Caki2 (cell line): ENCODE measurements at regions not wholly inside any gene's neighbourhood (a gene's known extent, or its start where the extent isn't known, plus 50 kb on each side); places are given as distances from the start of the nearest gene placed in this dataset.
"Not testable (repeated sequence)": the region's sequence is repeated elsewhere in the genome, so short reads cannot be mapped to it uniquely, and the experiment has no call there.

ENCODE experiments used
- DNase-seq: peaks from one replicate; pipeline ENCODE4 v3.0.0-alpha.2; 2015; ENCODE audit warnings: low read depth
- in situ Hi-C: cut with HindIII; loops from 2 replicates; pipeline ENCODE4 v1.10.0; 2016; ENCODE audit warnings: low sequenced_read_pairs, low pct_unique_long_range_greater_than_20kb, mixed read lengths

GRCh38 chr16:58882292-58882691 is 148.2 kb upstream of the GOT2 start:
- in situ Hi-C loops, result no loop called here
- no peak for DNase-seq

- in situ Hi-C loops, DNase-seq: not testable (repeated sequence)
Observed at GRCh38 chr16:58878641-58879040, 144.5 kb upstream of the GOT2 start.

- DNase-seq, result no peak
- in situ Hi-C loops, result no loop called here
Observed at GRCh38 chr16:58866935-58867334, 132.8 kb upstream of the GOT2 start.

GRCh38 chr16:58863761-58864160 is 129.6 kb upstream of the GOT2 start:
- in situ Hi-C loops, result no loop called here
- DNase-seq, result no peak

GRCh38 chr16:58863042-58863441 is 128.9 kb upstream of the GOT2 start:
- in situ Hi-C loops, result no loop called here

GRCh38 chr16:58862334-58863021 is 128.4 kb upstream of the GOT2 start:
- no peak for DNase-seq
- in situ Hi-C loops, result no loop called here

More at GRCh38 chr16:58863042-58863441, 128.9 kb upstream of the GOT2 start:
- no peak for DNase-seq

GRCh38 chr16:58859958-58860669 is 126.0 kb upstream of the GOT2 start:
- in situ Hi-C loops, result no loop called here
- no peak for DNase-seq

GRCh38 chr16:58858577-58858976 is 124.5 kb upstream of the GOT2 start:
- DNase-seq, in situ Hi-C loops: not testable (repeated sequence)

GRCh38 chr16:58855291-58855863 is 121.3 kb upstream of the GOT2 start:
- no peak for DNase-seq
- in situ Hi-C loops, result no loop called here

GRCh38 chr16:58853854-58854791 is 120.0 kb upstream of the GOT2 start:
- in situ Hi-C loops, result no loop called here
- DNase-seq, result no peak

GRCh38 chr16:58850678-58851020 is 116.5 kb upstream of the GOT2 start:
- no peak for DNase-seq
- in situ Hi-C loops, result no loop called here

- DNase-seq, result no peak
- in situ Hi-C loops, result no loop called here
Observed at GRCh38 chr16:58850019-58850677, 116.0 kb upstream of the GOT2 start.

GRCh38 chr16:58848662-58849002 is 114.5 kb upstream of the GOT2 start:
- in situ Hi-C loops, result no loop called here
- no peak for DNase-seq

- no peak for DNase-seq
- in situ Hi-C loops, result no loop called here
Observed at GRCh38 chr16:58847902-58848661, 114.0 kb upstream of the GOT2 start.

GRCh38 chr16:58846226-58846625 is 112.1 kb upstream of the GOT2 start:
- in situ Hi-C loops, DNase-seq: not testable (repeated sequence)

GRCh38 chr16:58843675-58844074 is 109.6 kb upstream of the GOT2 start:
- in situ Hi-C loops, result no loop called here
- peak; percentile 4 for DNase-seq

- in situ Hi-C loops, result no loop called here
- no peak for DNase-seq
Observed at GRCh38 chr16:58842746-58843145, 108.6 kb upstream of the GOT2 start.

- in situ Hi-C loops, result no loop called here
- DNase-seq, result no peak
Observed at GRCh38 chr16:58842156-58842555, 108.0 kb upstream of the GOT2 start.
